ENCODE measurements at regions not wholly inside any gene's neighbourhood (a gene's known extent, or its start where the extent isn't known, plus 50 kb on each side); places are given as distances from the start of the nearest gene placed in this dataset.

GRCh38 chr17:77772899-77773358, 185.6 kb upstream of the TNRC6C start:
- Histone ChIP-seq H3K27me3 (ENCODE audit: control insufficient read depth, insufficient read depth, low read length) (peaks cover 18% of the 10 kb centered on the region), H3K9me3 (replicated peaks; ENCODE audit: control insufficient read depth, low read depth, low read length) (no peaks in the 10 kb centered on the region), H3K4me3 (ENCODE audit: low read length) (no peak overlapping the region), H3K4me1 (ENCODE audit: control insufficient read depth, insufficient read depth, low read length) (peaks cover 12% of the 10 kb centered on the region), H3K36me3 (ENCODE audit: control insufficient read depth, insufficient read depth, low read length) (no peaks in the 10 kb centered on the region), H3K27ac (ENCODE audit: low read length) (no peak overlapping the region)
- WGBS (ENCODE audit: insufficient coverage), result 81% methylated on average over 4 of the region's 6 CpGs
- no peak for DNase-seq

- H3K27ac ChIP-seq (ENCODE audit: low read length), result no peak overlapping the region
- no peak for DNase-seq
- no peaks in the 10 kb centered on the region for H3K36me3 ChIP-seq (ENCODE audit: control insufficient read depth, insufficient read depth, low read length)
- 77% methylated on average over 8 of the region's 13 CpGs for WGBS (ENCODE audit: insufficient coverage)
- H3K9me3 ChIP-seq (replicated peaks; ENCODE audit: control insufficient read depth, low read depth, low read length), result no peaks in the 10 kb centered on the region
- peaks cover 10% of the 10 kb centered on the region for H3K27me3 ChIP-seq (ENCODE audit: control insufficient read depth, insufficient read depth, low read length)
- H3K4me1 ChIP-seq (ENCODE audit: control insufficient read depth, insufficient read depth, low read length), result peaks cover 17% of the 10 kb centered on the region
- H3K4me3 ChIP-seq (ENCODE audit: low read length), result no peak overlapping the region
Observed at GRCh38 chr17:77774182-77774581, 184.3 kb upstream of the TNRC6C start.

- DNase-seq, result peak; percentile 80
- peak overlapping the region; percentile 80 for H3K27ac ChIP-seq (ENCODE audit: low read length)
- no peak overlapping the region for H3K4me3 ChIP-seq (ENCODE audit: low read length)
- 71% methylated on average over 16 of the region's 16 CpGs for WGBS (ENCODE audit: insufficient coverage)
- H3K4me1 ChIP-seq (ENCODE audit: control insufficient read depth, insufficient read depth, low read length), result peaks cover 29% of the 10 kb centered on the region
- H3K9me3 ChIP-seq (replicated peaks; ENCODE audit: control insufficient read depth, low read depth, low read length), result no peaks in the 10 kb centered on the region
- no peaks in the 10 kb centered on the region for H3K36me3 ChIP-seq (ENCODE audit: control insufficient read depth, insufficient read depth, low read length)
- H3K27me3 ChIP-seq (ENCODE audit: control insufficient read depth, insufficient read depth, low read length), result peaks cover 7% of the 10 kb centered on the region
Observed at GRCh38 chr17:77778636-77779489, 179.6 kb upstream of the TNRC6C start.

- peaks cover 7% of the 10 kb centered on the region for H3K27me3 ChIP-seq (ENCODE audit: control insufficient read depth, insufficient read depth, low read length)
- no peaks in the 10 kb centered on the region for H3K36me3 ChIP-seq (ENCODE audit: control insufficient read depth, insufficient read depth, low read length)
- peak overlapping the region; percentile 71 for H3K27ac ChIP-seq (ENCODE audit: low read length)
- peak; percentile 46 for DNase-seq
- peaks cover 29% of the 10 kb centered on the region for H3K4me1 ChIP-seq (ENCODE audit: control insufficient read depth, insufficient read depth, low read length)
- H3K9me3 ChIP-seq (replicated peaks; ENCODE audit: control insufficient read depth, low read depth, low read length), result no peaks in the 10 kb centered on the region
- 37% methylated on average over 16 of the region's 22 CpGs for WGBS (ENCODE audit: insufficient coverage)
- no peak overlapping the region for H3K4me3 ChIP-seq (ENCODE audit: low read length)
Observed at GRCh38 chr17:77779711-77780539, 178.6 kb upstream of the TNRC6C start.

- no CpG with 5 or more reads among the region's 7 CpGs for WGBS (ENCODE audit: insufficient coverage)
- Histone ChIP-seq H3K4me3 (ENCODE audit: low read length) (no peak overlapping the region), H3K27ac (ENCODE audit: low read length) (no peak overlapping the region), H3K27me3 (ENCODE audit: control insufficient read depth, insufficient read depth, low read length) (peaks cover 10% of the 10 kb centered on the region), H3K4me1 (ENCODE audit: control insufficient read depth, insufficient read depth, low read length) (peaks cover 29% of the 10 kb centered on the region), H3K36me3 (ENCODE audit: control insufficient read depth, insufficient read depth, low read length) (no peaks in the 10 kb centered on the region), H3K9me3 (replicated peaks; ENCODE audit: control insufficient read depth, low read depth, low read length) (no peaks in the 10 kb centered on the region)
- DNase-seq, result no peak
Observed at GRCh38 chr17:77781536-77781935, 177.0 kb upstream of the TNRC6C start.

- DNase-seq, result no peak
- WGBS (ENCODE audit: insufficient coverage), result 56% methylated on average over 7 of the region's 10 CpGs
- H3K27me3 ChIP-seq (ENCODE audit: control insufficient read depth, insufficient read depth, low read length), result peaks cover 12% of the 10 kb centered on the region
Observed at GRCh38 chr17:77782201-77782600, 176.3 kb upstream of the TNRC6C start.

GRCh38 chr17:77782611-77783010, 175.9 kb upstream of the TNRC6C start:
- Histone ChIP-seq H3K27me3 (ENCODE audit: control insufficient read depth, insufficient read depth, low read length) (peaks cover 14% of the 10 kb centered on the region), H3K4me1 (ENCODE audit: control insufficient read depth, insufficient read depth, low read length) (peaks cover 28% of the 10 kb centered on the region), H3K4me3 (ENCODE audit: low read length) (no peak overlapping the region), H3K36me3 (ENCODE audit: control insufficient read depth, insufficient read depth, low read length) (no peaks in the 10 kb centered on the region), H3K9me3 (replicated peaks; ENCODE audit: control insufficient read depth, low read depth, low read length) (no peaks in the 10 kb centered on the region), H3K27ac (ENCODE audit: low read length) (no peak overlapping the region)
- WGBS (ENCODE audit: insufficient coverage), result 83% methylated on average over 11 of the region's 14 CpGs
- DNase-seq, result no peak

More at GRCh38 chr17:77782201-77782600, 176.3 kb upstream of the TNRC6C start:
- Histone ChIP-seq H3K27ac (ENCODE audit: low read length) (no peak overlapping the region), H3K4me3 (ENCODE audit: low read length) (no peak overlapping the region), H3K36me3 (ENCODE audit: control insufficient read depth, insufficient read depth, low read length) (no peaks in the 10 kb centered on the region), H3K4me1 (ENCODE audit: control insufficient read depth, insufficient read depth, low read length) (peaks cover 29% of the 10 kb centered on the region), H3K9me3 (replicated peaks; ENCODE audit: control insufficient read depth, low read depth, low read length) (no peaks in the 10 kb centered on the region)

DNA sequence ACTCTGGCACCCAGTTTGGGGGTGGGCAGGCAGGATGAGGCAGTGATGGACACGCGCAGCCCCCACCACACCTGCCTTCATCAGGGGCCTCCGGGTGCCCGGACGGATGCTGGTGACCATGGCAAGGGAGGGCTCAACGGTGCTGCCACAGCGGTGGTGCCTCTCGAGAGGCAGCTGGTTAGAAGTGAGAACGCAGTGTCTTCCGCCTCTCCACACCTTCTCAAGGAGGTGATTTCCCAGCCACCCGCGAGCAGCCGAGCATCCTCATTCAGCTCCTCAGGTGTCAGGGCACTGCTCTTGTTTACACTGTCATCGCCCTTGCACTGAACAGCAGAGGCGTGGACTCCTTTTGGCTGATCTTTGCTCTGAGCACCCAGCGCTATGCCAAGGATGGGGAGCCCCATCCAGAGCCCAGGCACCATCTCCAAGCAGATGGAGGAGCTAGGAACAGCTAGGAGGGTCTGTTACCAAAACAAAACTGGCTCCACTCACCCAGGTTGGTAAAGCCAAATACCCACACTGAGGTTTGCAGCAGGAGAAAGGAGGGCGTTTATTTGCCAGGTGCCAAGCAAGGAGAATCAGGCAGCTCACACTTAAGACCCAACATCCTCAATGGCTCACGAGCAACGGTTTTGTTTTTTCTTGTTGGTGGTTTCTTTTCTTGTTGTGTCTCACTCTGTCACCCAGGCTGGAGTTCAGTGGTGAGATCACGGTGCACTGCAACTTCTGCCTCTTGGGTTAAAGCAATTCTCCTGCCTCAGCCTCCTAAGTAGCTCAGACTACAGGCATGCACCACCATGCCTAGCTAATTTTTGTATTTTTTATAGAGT, 174.3 kb upstream of the TNRC6C start:
- no peak overlapping the region for H3K27ac ChIP-seq (ENCODE audit: low read length)
- H3K4me1 ChIP-seq (ENCODE audit: control insufficient read depth, insufficient read depth, low read length), result peaks cover 14% of the 10 kb centered on the region
- H3K36me3 ChIP-seq (ENCODE audit: control insufficient read depth, insufficient read depth, low read length), result no peaks in the 10 kb centered on the region
- no peaks in the 10 kb centered on the region for H3K9me3 ChIP-seq (replicated peaks; ENCODE audit: control insufficient read depth, low read depth, low read length)
- 89% methylated on average over 15 of the region's 20 CpGs for WGBS (ENCODE audit: insufficient coverage)
- H3K27me3 ChIP-seq (ENCODE audit: control insufficient read depth, insufficient read depth, low read length), result peaks cover 20% of the 10 kb centered on the region
- no peak for DNase-seq
- H3K4me3 ChIP-seq (ENCODE audit: low read length), result no peak overlapping the region

DNA sequence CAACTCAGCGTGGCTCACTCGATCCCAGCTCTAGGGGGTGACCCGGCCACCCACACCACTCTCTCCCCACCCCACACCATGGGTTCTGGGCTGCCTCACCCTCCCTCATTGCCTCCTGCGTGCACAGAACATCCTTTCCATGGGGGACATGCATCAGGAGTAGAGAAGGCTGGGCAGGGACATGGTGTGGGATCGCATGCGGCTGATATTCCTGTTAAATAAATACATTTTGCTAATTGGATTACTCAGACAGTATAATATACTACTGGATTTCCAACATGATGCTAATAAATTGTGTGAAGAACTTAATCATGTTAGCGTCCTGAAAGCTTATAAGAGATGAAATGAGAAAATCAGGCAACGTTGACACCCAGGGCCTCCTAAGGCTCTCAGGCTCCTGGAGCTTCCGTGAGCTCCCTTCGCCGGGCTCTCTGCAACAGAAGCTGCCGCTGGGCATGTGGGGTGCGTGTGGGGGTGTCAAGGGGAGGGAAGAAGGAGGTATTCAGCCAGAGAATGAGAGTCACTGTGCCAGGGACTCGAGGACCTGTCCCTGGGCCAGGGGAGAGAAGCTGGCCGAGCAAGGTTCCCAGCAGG, 173.1 kb upstream of the TNRC6C start:
- H3K9me3 ChIP-seq (replicated peaks; ENCODE audit: control insufficient read depth, low read depth, low read length), result no peaks in the 10 kb centered on the region
- H3K36me3 ChIP-seq (ENCODE audit: control insufficient read depth, insufficient read depth, low read length), result no peaks in the 10 kb centered on the region
- WGBS (ENCODE audit: insufficient coverage), result 66% methylated on average over 9 of the region's 15 CpGs
- DNase-seq, result no peak
- H3K27me3 ChIP-seq (ENCODE audit: control insufficient read depth, insufficient read depth, low read length), result peaks cover 19% of the 10 kb centered on the region
- no peak overlapping the region for H3K27ac ChIP-seq (ENCODE audit: low read length)
- no peak overlapping the region for H3K4me3 ChIP-seq (ENCODE audit: low read length)
- H3K4me1 ChIP-seq (ENCODE audit: control insufficient read depth, insufficient read depth, low read length), result peaks cover 2% of the 10 kb centered on the region

Data from muscle of leg (tissue), 3 donors.